ENCODE measurements at regions not wholly inside any gene's neighbourhood (a gene's known extent, or its start where the extent isn't known, plus 50 kb on each side); places are given as distances from the start of the nearest gene placed in this dataset.

DNA sequence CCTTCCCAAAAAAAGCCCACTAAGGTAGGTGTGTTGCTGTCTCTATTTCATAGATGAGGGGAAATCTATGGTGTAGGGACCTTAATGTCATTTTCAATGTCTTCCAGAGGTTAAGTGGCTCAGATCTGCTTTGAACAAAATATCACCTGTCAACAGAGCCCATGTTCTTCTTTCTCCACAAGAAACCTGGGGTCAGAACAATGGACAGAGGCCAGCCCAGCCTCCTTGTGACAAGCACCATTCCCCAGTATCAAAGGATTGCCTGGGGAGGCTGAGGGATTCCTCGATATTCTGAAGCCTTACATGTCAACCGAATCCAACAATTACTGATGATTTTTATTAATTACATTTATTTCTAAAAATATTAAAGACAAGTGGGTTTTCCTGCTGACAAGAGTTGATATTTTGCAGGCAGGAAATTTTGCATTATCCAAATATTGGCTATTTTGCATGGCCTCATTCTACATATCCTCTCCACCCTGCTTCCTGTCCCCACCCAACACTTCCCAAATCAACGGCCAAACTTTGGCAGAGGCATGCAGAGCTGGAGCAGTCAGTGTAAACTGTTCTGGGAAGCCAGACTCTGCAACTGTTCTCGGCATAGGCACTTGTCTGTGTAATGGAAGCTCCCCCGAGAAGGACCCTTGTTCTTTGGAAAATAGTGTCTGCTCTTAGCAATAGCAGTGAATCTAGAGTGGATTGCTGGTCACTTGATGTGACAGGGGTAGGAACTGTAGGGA is 281.5 kb downstream of the HS3ST3A1 start:
- Histone ChIP-seq H3K79me2 (ENCODE audit: insufficient read depth, low read length) (no peaks in the 10 kb centered on the region), H4K20me1 (ENCODE audit: low read depth, low read length) (no peaks in the 10 kb centered on the region), H2AFZ (ENCODE audit: low read depth, low read length, severe bottlenecking) (no peak overlapping the region), H3F3A (ENCODE audit: insufficient read depth) (no peaks in the 10 kb centered on the region), H3K27me3 (ENCODE audit: low read length) (no peaks in the 10 kb centered on the region), H3K4me2 (ENCODE audit: low read depth, low read length, poor library complexity, severe bottlenecking) (no peak overlapping the region), H3K36me3 (ENCODE audit: low read length) (no peaks in the 10 kb centered on the region), H3K9me3 (ENCODE audit: insufficient read depth, low read length) (no peaks in the 10 kb centered on the region), H3K4me3 (ENCODE audit: insufficient read depth, low read length, poor library complexity, severe bottlenecking) (no peak overlapping the region), H3K9ac (ENCODE audit: low read length) (no peak overlapping the region), H3K9me2 (replicated peaks; ENCODE audit: insufficient read depth, low read length) (no peaks in the 10 kb centered on the region), H3K27ac (ENCODE audit: low read depth, low read length) (no peak overlapping the region)
- TF ChIP-seq, protein P1, sequence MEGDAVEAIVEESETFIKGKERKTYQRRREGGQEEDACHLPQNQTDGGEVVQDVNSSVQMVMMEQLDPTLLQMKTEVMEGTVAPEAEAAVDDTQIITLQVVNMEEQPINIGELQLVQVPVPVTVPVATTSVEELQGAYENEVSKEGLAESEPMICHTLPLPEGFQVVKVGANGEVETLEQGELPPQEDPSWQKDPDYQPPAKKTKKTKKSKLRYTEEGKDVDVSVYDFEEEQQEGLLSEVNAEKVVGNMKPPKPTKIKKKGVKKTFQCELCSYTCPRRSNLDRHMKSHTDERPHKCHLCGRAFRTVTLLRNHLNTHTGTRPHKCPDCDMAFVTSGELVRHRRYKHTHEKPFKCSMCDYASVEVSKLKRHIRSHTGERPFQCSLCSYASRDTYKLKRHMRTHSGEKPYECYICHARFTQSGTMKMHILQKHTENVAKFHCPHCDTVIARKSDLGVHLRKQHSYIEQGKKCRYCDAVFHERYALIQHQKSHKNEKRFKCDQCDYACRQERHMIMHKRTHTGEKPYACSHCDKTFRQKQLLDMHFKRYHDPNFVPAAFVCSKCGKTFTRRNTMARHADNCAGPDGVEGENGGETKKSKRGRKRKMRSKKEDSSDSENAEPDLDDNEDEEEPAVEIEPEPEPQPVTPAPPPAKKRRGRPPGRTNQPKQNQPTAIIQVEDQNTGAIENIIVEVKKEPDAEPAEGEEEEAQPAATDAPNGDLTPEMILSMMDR (IDR thresholded peaks at IDR 0.05; ENCODE audit: insufficient read depth, low read length, poor library complexity, severe bottlenecking): no peak
- no peak for TF ChIP-seq EZH2phosphoT487 (conservative IDR thresholded peaks at IDR 0.05; ENCODE audit: low read length)

DNA sequence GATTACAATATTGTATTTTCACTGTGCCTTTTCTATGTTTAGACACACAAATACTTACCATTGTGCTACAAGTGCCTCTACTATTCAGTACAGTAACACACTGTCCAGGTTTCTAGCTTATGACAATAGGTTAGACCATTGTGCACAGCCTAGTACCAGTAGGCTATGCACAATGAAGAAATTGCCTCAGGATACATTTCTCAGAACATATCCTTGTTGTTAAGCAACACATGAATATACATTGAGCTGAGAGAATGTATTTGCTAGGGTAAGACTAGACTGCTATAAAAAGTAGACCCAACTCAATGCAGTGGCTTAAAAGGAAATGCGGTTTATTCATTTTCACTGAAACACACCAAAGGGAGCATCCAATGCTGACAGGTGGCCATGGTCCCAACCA is 285.1 kb downstream of the HS3ST3A1 start:
- Histone ChIP-seq H3F3A (ENCODE audit: insufficient read depth) (no peaks in the 10 kb centered on the region), H2AFZ (ENCODE audit: low read depth, low read length, severe bottlenecking) (no peak overlapping the region)

DNA sequence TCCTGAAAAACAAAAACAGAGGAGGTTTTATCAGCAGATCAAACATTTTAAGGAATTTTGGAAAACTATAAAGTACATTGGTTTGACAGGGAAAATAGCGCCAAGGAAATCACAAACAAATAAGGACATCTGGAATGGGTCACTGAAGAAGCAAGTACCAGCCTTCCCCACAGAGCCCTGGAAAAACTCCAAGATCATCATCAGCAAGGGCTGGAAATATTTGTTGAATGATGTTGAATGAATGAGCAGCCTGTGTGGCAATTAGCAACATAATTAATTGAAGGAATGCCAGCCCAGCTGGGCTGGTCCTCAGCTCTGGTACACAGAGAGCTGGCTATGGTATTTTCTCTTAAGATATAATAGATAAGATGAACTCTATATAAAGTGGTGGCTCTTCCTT is 290.4 kb downstream of the HS3ST3A1 start:
- Histone ChIP-seq H3K79me2 (ENCODE audit: insufficient read depth, low read length) (no peaks in the 10 kb centered on the region), H3F3A (ENCODE audit: insufficient read depth) (no peaks in the 10 kb centered on the region), H3K9me2 (replicated peaks; ENCODE audit: insufficient read depth, low read length) (no peaks in the 10 kb centered on the region), H3K4me2 (ENCODE audit: low read depth, low read length, poor library complexity, severe bottlenecking) (no peak overlapping the region), H3K27me3 (ENCODE audit: low read length) (no peaks in the 10 kb centered on the region), H3K9me3 (ENCODE audit: insufficient read depth, low read length) (no peaks in the 10 kb centered on the region), H4K20me1 (ENCODE audit: low read depth, low read length) (no peaks in the 10 kb centered on the region), H3K27ac (ENCODE audit: low read depth, low read length) (no peak overlapping the region), H3K36me3 (ENCODE audit: low read length) (no peaks in the 10 kb centered on the region), H3K9ac (ENCODE audit: low read length) (no peak overlapping the region), H2AFZ (ENCODE audit: low read depth, low read length, severe bottlenecking) (no peak overlapping the region), H3K4me3 (ENCODE audit: insufficient read depth, low read length, poor library complexity, severe bottlenecking) (no peak overlapping the region)
- TF ChIP-seq EZH2phosphoT487 (conservative IDR thresholded peaks at IDR 0.05; ENCODE audit: low read length): no peak
- TF ChIP-seq, protein P1 (IDR thresholded peaks at IDR 0.05; ENCODE audit: insufficient read depth, low read length, poor library complexity, severe bottlenecking): no peak

More for the DNA sequence above, 285.1 kb downstream of the HS3ST3A1 start:
- H3K27me3 ChIP-seq (ENCODE audit: low read length): no peaks in the 10 kb centered on the region
- no peaks in the 10 kb centered on the region for H4K20me1 ChIP-seq (ENCODE audit: low read depth, low read length)
- H3K4me3 ChIP-seq (ENCODE audit: insufficient read depth, low read length, poor library complexity, severe bottlenecking): no peak overlapping the region
- no peaks in the 10 kb centered on the region for H3K79me2 ChIP-seq (ENCODE audit: insufficient read depth, low read length)
- H3K9me3 ChIP-seq (ENCODE audit: insufficient read depth, low read length): no peaks in the 10 kb centered on the region
- no peaks in the 10 kb centered on the region for H3K36me3 ChIP-seq (ENCODE audit: low read length)
- no peaks in the 10 kb centered on the region for H3K9me2 ChIP-seq (replicated peaks; ENCODE audit: insufficient read depth, low read length)
- H3K9ac ChIP-seq (ENCODE audit: low read length): no peak overlapping the region
- TF ChIP-seq, protein P1 (IDR thresholded peaks at IDR 0.05; ENCODE audit: insufficient read depth, low read length, poor library complexity, severe bottlenecking): no peak
- TF ChIP-seq EZH2phosphoT487 (conservative IDR thresholded peaks at IDR 0.05; ENCODE audit: low read length): no peak
- H3K27ac ChIP-seq (ENCODE audit: low read depth, low read length): no peak overlapping the region
- no peak overlapping the region for H3K4me2 ChIP-seq (ENCODE audit: low read depth, low read length, poor library complexity, severe bottlenecking)

All from SU-DHL-6 (cell line).